SU-DHL-6 (cell line): ENCODE measurements at regions not wholly inside any gene's neighbourhood (a gene's known extent, or its start where the extent isn't known, plus 50 kb on each side); places are given as distances from the start of the nearest gene placed in this dataset.

ENCODE experiments used
- EZH2phosphoT487 ChIP-seq: fragments of 200-600 bp; sonication (generic), shearing (Covaris generic); conservative IDR thresholded peaks from 2 replicates; pipeline ENCODE4 v1.6.1; 2018; ENCODE audit warnings: mild to moderate bottlenecking, antibody characterized with exemption, low read length, moderate library complexity, mixed read lengths
- TF ChIP-seq, protein P1 (sequence below): fragments of 200-600 bp; sonication (generic); IDR thresholded peaks from one replicate; pipeline ENCODE4 v1.5.1; 2017; ENCODE audit warnings: antibody characterized with exemption, mild to moderate bottlenecking, low read length, moderate library complexity; ENCODE audit not compliant: insufficient read depth, poor library complexity, severe bottlenecking

DNA sequence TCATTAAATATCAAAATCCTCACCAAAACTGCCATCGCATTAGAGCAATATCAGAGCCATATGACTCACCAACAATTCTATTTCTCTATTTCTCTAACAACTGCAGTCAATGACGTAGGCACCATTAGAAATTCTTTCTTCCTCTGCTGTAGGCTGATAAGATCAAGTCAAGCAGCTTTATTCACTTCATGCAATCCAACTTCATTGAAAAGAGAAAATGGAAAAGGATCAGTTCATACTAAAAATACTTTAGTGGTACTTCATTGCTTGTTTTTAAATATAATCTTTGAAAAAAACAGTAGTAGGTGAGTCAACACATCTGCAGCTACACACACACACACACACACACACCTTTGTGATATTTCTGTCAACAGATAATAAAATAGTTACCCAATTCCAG is 345.3 kb upstream of the TENM3 start:
- TF ChIP-seq, protein P1, sequence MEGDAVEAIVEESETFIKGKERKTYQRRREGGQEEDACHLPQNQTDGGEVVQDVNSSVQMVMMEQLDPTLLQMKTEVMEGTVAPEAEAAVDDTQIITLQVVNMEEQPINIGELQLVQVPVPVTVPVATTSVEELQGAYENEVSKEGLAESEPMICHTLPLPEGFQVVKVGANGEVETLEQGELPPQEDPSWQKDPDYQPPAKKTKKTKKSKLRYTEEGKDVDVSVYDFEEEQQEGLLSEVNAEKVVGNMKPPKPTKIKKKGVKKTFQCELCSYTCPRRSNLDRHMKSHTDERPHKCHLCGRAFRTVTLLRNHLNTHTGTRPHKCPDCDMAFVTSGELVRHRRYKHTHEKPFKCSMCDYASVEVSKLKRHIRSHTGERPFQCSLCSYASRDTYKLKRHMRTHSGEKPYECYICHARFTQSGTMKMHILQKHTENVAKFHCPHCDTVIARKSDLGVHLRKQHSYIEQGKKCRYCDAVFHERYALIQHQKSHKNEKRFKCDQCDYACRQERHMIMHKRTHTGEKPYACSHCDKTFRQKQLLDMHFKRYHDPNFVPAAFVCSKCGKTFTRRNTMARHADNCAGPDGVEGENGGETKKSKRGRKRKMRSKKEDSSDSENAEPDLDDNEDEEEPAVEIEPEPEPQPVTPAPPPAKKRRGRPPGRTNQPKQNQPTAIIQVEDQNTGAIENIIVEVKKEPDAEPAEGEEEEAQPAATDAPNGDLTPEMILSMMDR: no peak
- no peak for TF ChIP-seq EZH2phosphoT487
